Type B pancreatic cell (in vitro differentiated cells): ENCODE measurements at regions not wholly inside any gene's neighbourhood (a gene's known extent, or its start where the extent isn't known, plus 50 kb on each side); places are given as distances from the start of the nearest gene placed in this dataset.

ENCODE experiments used
- DNase-seq: peaks from one replicate; pipeline ENCODE4 v3.0.0; 2021; ENCODE audit warnings: mixed read lengths; ENCODE audit not compliant: unreplicated experiment; ENCODE audit errors: extremely low spot score
- H3K27ac Mint-ChIP-seq: 2 replicates; pipeline ENCODE4 v1.8.0; 2021; ENCODE audit warnings: mild to moderate bottlenecking, mixed read lengths
- H3K27me3 Mint-ChIP-seq: 2 replicates; pipeline ENCODE4 v1.8.0; 2021; ENCODE audit warnings: mixed read lengths
- H3K36me3 Mint-ChIP-seq: 2 replicates; pipeline ENCODE4 v1.8.0; 2021; ENCODE audit warnings: mixed read lengths
- H3K4me1 Mint-ChIP-seq: one replicate; pipeline ENCODE4 v1.8.0; 2021; ENCODE audit warnings: mixed read lengths; ENCODE audit not compliant: unreplicated experiment
- H3K4me3 Mint-ChIP-seq: 2 replicates; pipeline ENCODE4 v1.8.0; 2021; ENCODE audit warnings: mild to moderate bottlenecking, mixed read lengths
- H3K9me3 Mint-ChIP-seq: 2 replicates; pipeline ENCODE4 v1.8.0; 2021; ENCODE audit warnings: mixed read lengths
- TF ChIP-seq, protein P1 (sequence below): fragments of 200-600 bp; sonication (generic); conservative IDR thresholded peaks from 2 replicates; pipeline ENCODE4 v1.5.0; 2021; ENCODE audit warnings: antibody characterized with exemption, mild to moderate bottlenecking

DNA sequence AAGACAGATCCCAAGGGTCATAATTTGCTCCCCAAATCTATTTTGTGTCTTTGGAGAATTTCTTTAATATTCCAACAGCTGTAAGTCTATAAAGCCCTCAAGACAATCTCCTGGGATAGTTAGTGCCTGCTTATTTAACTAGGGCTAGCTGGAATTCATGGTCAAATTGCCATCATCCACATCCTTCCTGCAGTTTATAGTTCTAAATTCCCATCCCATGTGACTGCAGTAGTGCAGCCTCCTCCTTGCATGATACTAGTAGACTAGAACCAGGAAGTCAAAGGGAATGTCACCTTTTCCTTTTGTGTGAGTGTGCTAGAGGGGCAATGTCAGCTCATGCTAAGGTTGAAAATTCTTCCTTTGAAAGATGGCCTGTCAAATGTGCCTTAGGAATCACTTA lies 214.8 kb upstream of the PIK3R1 start:
- TF ChIP-seq, protein P1, sequence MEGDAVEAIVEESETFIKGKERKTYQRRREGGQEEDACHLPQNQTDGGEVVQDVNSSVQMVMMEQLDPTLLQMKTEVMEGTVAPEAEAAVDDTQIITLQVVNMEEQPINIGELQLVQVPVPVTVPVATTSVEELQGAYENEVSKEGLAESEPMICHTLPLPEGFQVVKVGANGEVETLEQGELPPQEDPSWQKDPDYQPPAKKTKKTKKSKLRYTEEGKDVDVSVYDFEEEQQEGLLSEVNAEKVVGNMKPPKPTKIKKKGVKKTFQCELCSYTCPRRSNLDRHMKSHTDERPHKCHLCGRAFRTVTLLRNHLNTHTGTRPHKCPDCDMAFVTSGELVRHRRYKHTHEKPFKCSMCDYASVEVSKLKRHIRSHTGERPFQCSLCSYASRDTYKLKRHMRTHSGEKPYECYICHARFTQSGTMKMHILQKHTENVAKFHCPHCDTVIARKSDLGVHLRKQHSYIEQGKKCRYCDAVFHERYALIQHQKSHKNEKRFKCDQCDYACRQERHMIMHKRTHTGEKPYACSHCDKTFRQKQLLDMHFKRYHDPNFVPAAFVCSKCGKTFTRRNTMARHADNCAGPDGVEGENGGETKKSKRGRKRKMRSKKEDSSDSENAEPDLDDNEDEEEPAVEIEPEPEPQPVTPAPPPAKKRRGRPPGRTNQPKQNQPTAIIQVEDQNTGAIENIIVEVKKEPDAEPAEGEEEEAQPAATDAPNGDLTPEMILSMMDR = no peak
- Mint-ChIP-seq H3K4me1 (peaks cover 8% of the 10 kb centered on the region), H3K27ac (no peak overlapping the region), H3K9me3 (peaks cover 4% of the 10 kb centered on the region), H3K4me3 (no peak overlapping the region), H3K27me3 (no peaks in the 10 kb centered on the region), H3K36me3 (no peaks in the 10 kb centered on the region)
- DNase-seq = no peak

DNA sequence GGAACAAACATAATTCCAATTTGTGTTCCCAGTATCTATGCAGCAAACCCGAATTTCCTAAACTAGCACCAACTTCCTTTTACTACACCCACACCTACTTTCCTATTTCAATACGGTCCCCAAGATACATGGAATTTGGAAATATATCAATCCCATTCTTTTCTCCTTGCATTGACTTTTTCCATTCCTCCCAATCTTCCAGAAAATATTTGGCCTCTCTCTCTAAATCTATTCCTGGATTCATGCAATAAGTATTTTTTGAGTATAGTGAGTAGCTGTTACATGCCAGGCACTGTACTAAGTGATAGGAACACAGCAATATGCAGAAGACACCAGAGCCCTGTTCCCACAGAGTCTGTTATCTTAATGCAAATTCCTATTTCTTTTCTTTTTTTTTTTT lies 216.2 kb upstream of the PIK3R1 start:
- peaks cover 4% of the 10 kb centered on the region for H3K9me3 Mint-ChIP-seq
- H3K27ac Mint-ChIP-seq = no peak overlapping the region
- peaks cover 8% of the 10 kb centered on the region for H3K4me1 Mint-ChIP-seq
- no peaks in the 10 kb centered on the region for H3K36me3 Mint-ChIP-seq
- H3K27me3 Mint-ChIP-seq = no peaks in the 10 kb centered on the region
- TF ChIP-seq, protein P1 = no peak
- no peak overlapping the region for H3K4me3 Mint-ChIP-seq
- DNase-seq = no peak

DNA sequence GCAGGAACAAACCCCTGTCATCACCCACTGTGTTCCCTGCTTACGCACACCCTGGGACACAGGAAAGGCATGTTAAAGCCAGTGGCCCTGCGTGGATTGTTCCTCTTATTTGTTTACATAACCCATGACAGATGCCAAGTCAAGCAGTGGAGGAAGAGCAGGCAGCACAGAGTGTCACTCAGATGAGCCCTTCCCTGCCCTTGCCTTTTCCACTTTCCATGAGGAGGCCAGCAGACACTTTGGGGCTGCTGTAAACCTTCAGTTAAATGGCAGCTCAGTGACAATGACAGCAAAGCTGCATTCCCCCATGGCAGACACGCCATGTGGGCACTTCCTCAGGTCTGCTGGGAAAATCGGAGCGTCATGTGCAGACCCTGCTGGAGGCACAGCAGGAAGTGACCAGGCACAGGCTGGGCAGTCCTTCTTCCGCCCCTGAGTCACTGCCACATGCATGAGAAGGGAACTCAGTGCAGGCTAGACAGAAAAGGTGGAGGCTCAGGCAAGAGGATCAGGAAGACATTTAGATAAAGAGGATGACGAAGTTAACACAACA lies 216.8 kb upstream of the PIK3R1 start:
- Mint-ChIP-seq H3K4me3 (no peak overlapping the region), H3K36me3 (no peaks in the 10 kb centered on the region), H3K9me3 (peaks cover 4% of the 10 kb centered on the region), H3K4me1 (peaks cover 8% of the 10 kb centered on the region), H3K27me3 (no peaks in the 10 kb centered on the region), H3K27ac (no peak overlapping the region)
- DNase-seq = no peak
- TF ChIP-seq, protein P1 = no peak

DNA sequence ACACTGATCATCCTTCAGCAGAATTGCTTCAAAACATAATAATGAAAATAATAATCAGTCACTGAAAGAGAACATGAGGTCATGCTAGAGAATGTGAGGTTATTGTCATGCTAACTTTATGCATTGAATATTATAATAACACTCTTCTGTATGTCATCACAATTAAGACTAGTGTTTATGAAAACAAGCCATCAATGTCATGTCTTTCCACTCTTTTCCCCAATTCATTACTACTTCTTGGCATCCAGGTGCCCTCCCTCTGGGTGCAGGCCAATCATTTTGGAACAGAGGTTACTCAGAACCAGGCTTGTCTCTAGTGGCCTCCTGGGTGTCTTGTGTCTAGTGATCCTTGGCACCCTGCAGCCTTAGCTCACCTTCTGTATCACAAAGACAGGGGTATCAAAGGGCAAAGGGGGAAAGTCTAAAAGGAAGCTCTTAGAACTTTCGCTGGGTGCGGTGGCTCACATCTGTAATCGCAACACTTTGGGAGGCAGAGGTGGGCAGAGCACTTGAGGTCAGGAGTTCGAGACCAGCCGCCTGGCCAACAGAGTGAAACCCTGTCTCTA lies 217.6 kb upstream of the PIK3R1 start:
- Mint-ChIP-seq H3K9me3 (peaks cover 4% of the 10 kb centered on the region), H3K4me3 (no peak overlapping the region), H3K36me3 (no peaks in the 10 kb centered on the region), H3K27ac (no peak overlapping the region), H3K4me1 (peaks cover 8% of the 10 kb centered on the region), H3K27me3 (no peaks in the 10 kb centered on the region)
- TF ChIP-seq, protein P1 = no peak
- no peak for DNase-seq

DNA sequence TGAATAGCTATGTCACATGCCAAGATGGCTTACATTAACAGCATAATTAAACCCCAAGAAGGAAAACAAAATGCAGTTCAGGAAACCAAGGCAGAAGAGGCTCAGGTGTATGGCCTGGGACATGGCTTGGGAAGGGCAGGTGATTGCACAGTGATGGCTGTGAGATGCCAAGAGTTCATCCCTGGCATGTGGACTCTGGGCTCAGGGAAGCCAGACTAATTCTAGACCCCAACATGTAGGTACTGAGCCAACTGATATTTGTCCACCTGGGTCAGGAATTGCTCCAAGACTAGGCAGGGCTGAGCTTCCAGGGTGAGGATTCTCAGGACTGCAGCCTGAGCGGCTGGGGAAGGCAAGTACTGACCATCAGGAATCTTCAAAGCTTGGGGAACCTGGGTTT lies 218.4 kb upstream of the PIK3R1 start:
- H3K27me3 Mint-ChIP-seq = no peaks in the 10 kb centered on the region
- H3K4me3 Mint-ChIP-seq = no peak overlapping the region
- no peak for DNase-seq
- no peak overlapping the region for H3K27ac Mint-ChIP-seq
- TF ChIP-seq, protein P1 = no peak
- H3K4me1 Mint-ChIP-seq = peaks cover 8% of the 10 kb centered on the region
- peaks cover under 1% of the 10 kb centered on the region for H3K9me3 Mint-ChIP-seq
- no peaks in the 10 kb centered on the region for H3K36me3 Mint-ChIP-seq
